Activated naive CD4-positive, alpha-beta T cell treated with anti-CD3 and anti-CD28 coated beads, Interleukin-2, amount 50 U/mL, for 16 hours (primary cell): ENCODE measurements at regions not wholly inside any gene's neighbourhood (a gene's known extent, or its start where the extent isn't known, plus 50 kb on each side); places are given as distances from the start of the nearest gene placed in this dataset.
"Not testable (repeated sequence)": the region's sequence is repeated elsewhere in the genome, so short reads cannot be mapped to it uniquely, and the experiment has no call there.

ENCODE experiments used
- DNase-seq: peaks from one replicate; pipeline ENCODE4 v3.0.0-alpha.2; 2020

DNA sequence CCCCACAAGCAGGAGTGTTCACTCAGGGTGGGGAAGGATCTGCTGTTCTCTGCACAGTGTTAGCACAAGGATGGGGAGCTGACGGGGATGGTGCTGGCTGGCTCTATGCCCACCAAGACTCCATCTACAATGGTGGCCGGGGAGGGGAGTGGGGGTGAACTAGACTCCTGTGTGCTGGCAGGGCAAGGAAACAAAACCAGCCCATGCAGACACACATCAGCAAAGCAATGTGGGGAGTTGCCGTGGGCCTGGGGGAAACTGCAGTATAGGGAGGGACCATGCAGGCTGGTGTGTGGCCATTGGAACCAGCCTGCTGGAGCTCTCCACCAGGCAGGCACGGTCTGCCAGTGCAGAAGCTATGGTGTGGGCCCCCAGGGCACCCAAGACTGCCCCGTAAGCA lies 195.1 kb downstream of the PWWP3B start:
- DNase-seq: no peak

DNA sequence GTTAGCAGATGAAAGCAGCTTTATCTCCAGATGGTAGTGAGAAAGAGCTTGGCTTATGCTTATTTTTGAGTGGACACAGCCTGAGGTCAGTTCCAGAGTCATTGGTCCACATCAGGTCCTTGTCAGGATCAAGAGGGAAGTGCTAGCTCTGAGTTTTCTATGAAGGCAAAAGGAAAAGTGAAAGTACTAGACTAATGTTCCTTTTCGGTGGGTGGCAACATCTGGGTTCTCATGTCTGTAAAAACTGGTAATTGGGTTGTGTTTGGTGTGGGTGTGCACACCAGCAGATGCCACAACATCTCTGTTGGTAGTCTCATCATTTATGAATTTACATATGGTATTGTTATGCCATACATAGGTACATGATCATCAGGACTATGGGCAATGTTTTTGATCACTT lies 210.5 kb downstream of the PWWP3B start:
- DNase-seq: no peak

- DNase-seq: no peak
Observed at GRCh38 chrX:106391284-106391911, 220.4 kb upstream of the RADX start.

DNA sequence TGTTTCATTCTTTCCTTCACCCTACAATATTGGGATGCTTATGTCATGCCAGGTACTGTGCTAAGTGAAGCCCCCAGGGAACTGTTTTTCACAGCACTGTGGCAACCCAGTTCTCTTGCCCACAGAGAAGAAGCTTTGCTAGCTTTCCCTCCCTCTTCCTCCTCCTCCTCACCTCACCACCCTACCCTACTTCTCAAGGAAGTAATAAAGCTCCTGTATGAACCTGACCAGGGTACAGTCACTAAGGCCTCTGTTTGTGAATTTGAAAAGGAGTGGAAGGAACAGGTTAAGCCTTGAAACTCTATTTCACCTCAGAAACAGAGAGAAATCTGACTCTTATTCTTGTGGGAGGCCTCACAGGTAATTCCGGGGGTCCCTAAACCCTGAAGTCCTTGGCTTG lies 219.4 kb upstream of the RADX start:
- no peak for DNase-seq

GRCh38 chrX:106397788-106398538 lies 213.8 kb upstream of the RADX start:
- no peak for DNase-seq

- DNase-seq: no peak
Observed at GRCh38 chrX:106401965-106402559, 209.7 kb upstream of the RADX start.

GRCh38 chrX:106404512-106404911 lies 207.3 kb upstream of the RADX start:
- DNase-seq: no peak

DNA sequence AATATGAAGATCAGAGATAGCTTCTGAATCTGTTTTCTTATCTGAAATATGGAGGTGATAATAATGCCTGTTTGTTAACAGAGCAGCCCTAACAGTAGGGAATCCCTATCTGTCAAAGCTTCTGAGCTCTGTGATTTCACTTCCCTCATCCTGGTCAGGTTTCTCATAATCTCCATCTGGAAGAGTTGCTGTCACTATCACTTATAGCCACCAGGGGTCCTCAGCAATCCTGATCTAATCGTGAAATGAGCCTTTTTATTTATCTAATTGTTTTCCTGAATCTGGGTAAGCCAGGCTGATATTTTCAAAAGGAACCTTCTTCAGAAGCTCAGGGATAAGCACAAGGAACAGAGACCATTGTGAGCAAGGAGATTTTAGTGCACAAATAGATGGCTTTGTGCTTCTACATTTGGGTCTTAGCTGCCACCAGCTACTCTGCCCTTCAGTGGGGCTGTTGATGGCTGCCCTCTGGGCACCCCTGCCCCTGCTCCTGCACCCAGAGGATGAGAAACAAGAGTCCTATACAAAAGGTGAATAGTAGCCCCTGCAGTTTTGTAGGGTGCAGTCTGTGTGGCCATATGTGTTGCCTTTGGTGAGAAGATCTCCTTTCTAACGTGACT lies 196.4 kb upstream of the RADX start:
- DNase-seq: no peak

DNA sequence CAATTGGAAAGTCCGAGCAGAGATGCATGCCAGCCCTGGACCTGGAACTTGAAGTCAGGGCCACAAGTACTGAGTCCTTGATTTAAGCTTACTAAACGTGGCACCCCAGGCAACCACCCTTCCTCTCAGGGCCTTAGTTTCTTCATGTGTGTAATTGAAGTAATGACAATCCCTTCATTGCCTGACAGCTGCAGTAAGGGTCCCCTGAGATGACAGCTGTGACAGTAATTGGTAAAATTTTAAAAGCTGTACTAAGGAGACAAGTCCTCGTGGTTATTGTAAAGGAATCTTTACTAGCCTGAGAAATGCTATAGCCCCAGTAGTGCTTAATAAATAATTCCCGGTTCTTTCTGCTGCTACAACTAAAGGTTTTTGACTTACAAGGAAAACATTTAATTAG lies 175.1 kb upstream of the RADX start:
- no peak for DNase-seq

DNA sequence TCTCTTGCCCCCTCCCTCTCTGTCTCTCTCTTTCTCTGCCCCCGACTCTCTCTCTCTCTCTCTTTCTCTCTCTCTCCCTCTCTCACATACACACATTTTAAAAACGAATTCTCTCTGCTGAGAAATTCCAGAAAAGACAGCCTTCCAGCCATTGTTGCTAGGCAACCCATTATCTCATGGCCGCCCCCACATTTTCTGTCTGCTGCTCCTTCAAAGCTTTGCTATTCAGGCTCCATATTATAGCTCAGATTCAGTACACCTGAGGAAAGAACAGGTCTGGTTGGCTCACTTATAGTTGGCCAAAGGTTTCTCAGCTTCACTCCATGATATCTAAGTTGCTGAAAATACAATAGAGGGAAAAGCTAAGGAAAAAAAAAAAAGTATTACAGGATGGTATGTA lies 174.4 kb upstream of the RADX start:
- DNase-seq: no peak

GRCh38 chrX:106450405-106450804 lies 161.4 kb upstream of the RADX start:
- DNase-seq: no peak

DNA sequence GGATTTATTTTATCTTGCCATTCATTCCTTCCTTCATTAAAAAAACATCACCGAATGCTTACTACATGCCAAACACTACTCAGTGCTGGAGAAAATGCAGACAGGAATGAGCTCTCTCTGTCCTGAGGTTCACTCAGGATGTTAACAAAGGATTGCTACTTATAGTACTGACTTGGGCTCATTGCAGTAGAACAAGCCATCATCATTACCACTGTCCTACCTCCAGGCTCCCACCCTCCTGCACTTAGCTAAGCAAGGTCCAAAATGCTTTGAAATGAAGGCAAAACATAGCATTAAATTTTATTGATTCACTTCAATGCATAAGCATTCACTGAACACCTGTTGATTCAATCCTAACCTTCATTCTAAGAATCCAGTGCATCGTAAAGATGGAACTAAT lies 159.8 kb upstream of the RADX start:
- no peak for DNase-seq

- DNase-seq: no peak
Observed at GRCh38 chrX:106454991-106455390, 156.8 kb upstream of the RADX start.

DNA sequence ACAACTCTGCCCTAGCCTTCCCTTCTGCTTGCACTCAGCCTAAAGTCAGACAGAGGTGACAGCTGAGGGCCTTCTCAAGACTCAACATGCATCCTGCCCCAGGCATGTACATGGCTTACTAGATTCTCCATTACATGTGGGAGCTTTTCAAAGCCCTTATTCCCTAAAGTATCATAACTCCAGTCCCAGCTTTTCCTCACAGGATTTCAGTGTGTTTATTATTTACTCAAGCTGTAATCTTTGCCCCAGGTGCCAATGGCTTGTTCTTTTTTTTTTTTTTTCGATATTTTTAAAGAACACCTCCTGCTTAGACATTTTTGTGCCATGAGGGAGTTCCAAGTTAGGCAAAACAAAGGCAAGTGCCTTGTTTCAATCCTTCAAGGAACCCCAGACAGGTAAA lies 154.0 kb upstream of the RADX start:
- DNase-seq: no peak

DNA sequence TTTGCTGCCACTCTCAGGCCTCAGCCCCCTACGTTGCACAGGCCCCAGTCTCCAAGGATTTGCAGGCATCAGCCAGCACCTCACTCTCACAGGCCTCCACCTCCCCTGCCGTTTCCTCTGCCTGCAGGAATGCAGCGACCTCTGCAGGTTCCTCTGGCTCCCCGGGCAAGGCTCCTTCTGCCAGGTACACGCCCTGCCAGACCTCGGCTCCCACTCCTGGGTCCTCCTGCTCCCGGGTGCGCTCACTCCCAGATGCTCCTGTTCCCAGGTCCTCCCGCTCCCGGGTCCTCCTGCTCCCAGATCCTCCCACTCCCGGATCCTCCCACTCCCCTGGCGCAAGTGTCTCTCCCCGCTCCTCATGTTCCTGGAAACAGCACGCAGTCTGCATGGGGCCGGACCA lies 144.4 kb upstream of the RADX start:
- DNase-seq: no peak

DNA sequence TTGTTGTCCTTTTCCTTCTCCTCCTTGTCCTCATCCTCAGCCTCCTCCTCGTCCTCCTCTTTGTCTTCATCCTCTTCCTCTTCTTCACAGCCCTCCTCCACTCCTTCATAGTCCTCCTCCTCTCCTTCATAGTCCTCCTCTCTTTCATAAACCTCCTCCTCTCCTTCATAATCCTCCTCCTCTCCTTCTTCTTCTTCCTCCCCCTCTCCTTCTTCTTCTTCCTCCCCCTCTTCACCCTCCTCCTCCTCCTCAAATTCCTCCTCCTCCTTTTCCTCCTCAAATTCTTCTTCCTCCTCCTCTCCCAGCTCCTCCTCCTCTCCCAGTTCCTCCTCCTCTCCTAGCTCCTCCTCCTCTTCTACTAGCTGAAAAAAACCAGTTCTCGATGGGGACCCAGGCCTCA lies 143.8 kb upstream of the RADX start:
- no peak for DNase-seq

DNA sequence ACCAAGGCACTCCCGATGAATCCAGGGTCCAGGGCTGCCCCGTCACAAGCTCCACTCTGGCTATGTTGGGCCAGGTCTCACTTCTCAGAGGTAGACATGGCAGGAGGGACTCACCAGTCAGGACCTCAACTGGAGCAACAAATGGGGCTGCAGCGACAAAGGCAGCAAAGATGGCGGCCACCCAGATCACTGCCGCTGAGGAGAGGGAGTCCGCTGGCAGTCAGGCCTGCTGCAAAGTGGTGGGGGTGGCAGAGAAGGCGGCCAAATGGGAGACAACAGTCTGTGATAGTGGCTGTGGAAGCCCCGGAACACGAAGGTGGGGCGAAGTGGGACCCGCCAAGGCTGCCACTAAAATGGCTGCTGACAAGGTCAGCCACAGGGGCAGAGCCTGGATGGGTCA lies 143.3 kb upstream of the RADX start:
- DNase-seq: no peak

- DNase-seq: no peak
Observed at GRCh38 chrX:106479920-106480319, 131.9 kb upstream of the RADX start.

- peak; percentile 11 for DNase-seq
Observed at GRCh38 chrX:106481341-106481740, 130.4 kb upstream of the RADX start.

GRCh38 chrX:106484233-106484632 lies 127.5 kb upstream of the RADX start:
- peak; percentile 9 for DNase-seq

DNA sequence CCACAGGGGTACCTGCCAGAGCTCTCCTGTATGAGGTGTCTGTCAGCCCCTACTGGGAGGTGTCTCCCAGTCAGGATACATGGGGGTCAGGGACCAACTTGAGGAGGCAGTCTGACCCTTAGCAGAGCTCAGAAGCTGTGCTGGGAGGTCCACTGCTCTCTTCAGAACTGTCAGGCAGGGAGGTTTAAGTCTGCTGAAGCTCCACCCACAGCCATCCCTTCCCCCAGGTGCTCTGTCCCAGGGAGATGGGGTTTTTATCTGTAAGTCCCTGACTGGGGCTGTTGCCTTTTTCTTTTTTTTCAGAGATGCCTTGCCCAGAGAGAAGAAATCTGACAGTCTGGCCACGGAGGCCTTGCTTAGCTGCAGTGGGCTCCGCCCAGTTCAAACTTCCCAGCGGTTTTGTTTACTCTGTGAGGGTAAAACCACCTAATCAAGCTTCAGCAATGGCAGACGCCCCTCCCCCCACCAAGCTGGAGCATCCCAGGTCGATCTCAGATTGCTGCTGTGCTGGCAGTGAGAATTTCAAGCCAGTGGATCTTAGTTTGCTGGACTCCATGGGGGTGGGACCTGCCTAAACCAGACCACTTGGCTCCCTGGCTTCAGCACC lies 118.5 kb upstream of the RADX start:
- DNase-seq: not testable (repeated sequence)

GRCh38 chrX:106499473-106499872 lies 112.3 kb upstream of the RADX start:
- DNase-seq: no peak

- no peak for DNase-seq
Observed at GRCh38 chrX:106510713-106511403, 100.9 kb upstream of the RADX start.
